Fibroblast of lung (primary cell): ENCODE measurements at regions not wholly inside any gene's neighbourhood (a gene's known extent, or its start where the extent isn't known, plus 50 kb on each side); places are given as distances from the start of the nearest gene placed in this dataset.

Experiments used
- DNase-seq, 2 donors: peaks; one replicate each; pipeline versions ENCODE4 v3.0.0 to v3.0.0-alpha.2; 2010; ENCODE audit warnings: low read depth in 2 of 2
- H2AFZ ChIP-seq: 2 replicates; pipeline ENCODE4 v1.5.1; 2012; ENCODE audit warnings: low read length, control low read depth, inconsistent platforms
- H3K27ac ChIP-seq: 2 replicates; pipeline ENCODE4 v1.5.1; 2011; ENCODE audit warnings: low read length, control low read depth; ENCODE audit not compliant: insufficient read depth
- H3K27me3 ChIP-seq: 2 replicates; pipeline ENCODE4 v1.5.1; 2011; ENCODE audit warnings: mild to moderate bottlenecking, low read length; ENCODE audit not compliant: control insufficient read depth, insufficient read depth
- H3K36me3 ChIP-seq: 2 replicates; pipeline ENCODE4 v1.5.1; 2011; ENCODE audit warnings: low read length; ENCODE audit not compliant: control insufficient read depth, insufficient read depth
- H3K4me1 ChIP-seq: 2 replicates; pipeline ENCODE4 v1.5.1; 2011; ENCODE audit warnings: low read length; ENCODE audit not compliant: control insufficient read depth, insufficient read depth; ENCODE audit errors: extremely low read depth
- H3K4me2 ChIP-seq: 2 replicates; pipeline ENCODE4 v1.5.1; 2011; ENCODE audit warnings: low read length, control low read depth; ENCODE audit not compliant: insufficient read depth; ENCODE audit errors: extremely low read depth
- H3K4me3 ChIP-seq, 4 experiments: fragments of 200-600 bp in 1 of 4; sonication (generic) in 1 of 4; replicated peaks in 1 of 4; 2 replicates each; pipeline ENCODE4 v1.5.1; 2011 to 2016; ENCODE audit warnings: low read length in 4 of 4, low read depth in 3 of 4, mild to moderate bottlenecking in 3 of 4, control low read depth in 2 of 4, inconsistent platforms in 1 of 4, mixed read lengths in 1 of 4; ENCODE audit not compliant: insufficient read depth in 1 of 4; ENCODE audit errors: control extremely low read depth in 1 of 4
- H3K79me2 ChIP-seq: 2 replicates; pipeline ENCODE4 v1.5.1; 2012; ENCODE audit warnings: mild to moderate bottlenecking, low read length, inconsistent platforms; ENCODE audit not compliant: control insufficient read depth, insufficient read depth
- H3K9ac ChIP-seq: 2 replicates; pipeline ENCODE4 v1.5.1; 2011; ENCODE audit warnings: mild to moderate bottlenecking, low read length, control low read depth; ENCODE audit not compliant: insufficient read depth
- H3K9me3 ChIP-seq: 2 replicates; pipeline ENCODE4 v1.5.1; 2012; ENCODE audit warnings: low read depth, low read length; ENCODE audit not compliant: control insufficient read depth, insufficient read depth
- H4K20me1 ChIP-seq: 2 replicates; pipeline ENCODE4 v1.5.1; 2011; ENCODE audit warnings: low read length; ENCODE audit not compliant: control insufficient read depth, insufficient read depth; ENCODE audit errors: extremely low read depth
- CTCF ChIP-seq, 2 donors: IDR thresholded peaks in 1 of 2; conservative IDR thresholded peaks in 1 of 2; 1 replicate in 1 of 2; 2 replicates in 1 of 2; pipeline ENCODE4 v1.5.1; 2011 to 2012; ENCODE audit warnings: low read length in 2 of 2, control low read depth in 1 of 2, inconsistent platforms in 1 of 2, low read depth in 1 of 2, mild to moderate bottlenecking in 1 of 2
- EZH2 ChIP-seq: IDR thresholded peaks from 2 replicates; pipeline ENCODE4 v1.5.1; 2012; ENCODE audit warnings: low read length, control low read depth, mild to moderate bottlenecking; ENCODE audit errors: missing control alignments

DNA sequence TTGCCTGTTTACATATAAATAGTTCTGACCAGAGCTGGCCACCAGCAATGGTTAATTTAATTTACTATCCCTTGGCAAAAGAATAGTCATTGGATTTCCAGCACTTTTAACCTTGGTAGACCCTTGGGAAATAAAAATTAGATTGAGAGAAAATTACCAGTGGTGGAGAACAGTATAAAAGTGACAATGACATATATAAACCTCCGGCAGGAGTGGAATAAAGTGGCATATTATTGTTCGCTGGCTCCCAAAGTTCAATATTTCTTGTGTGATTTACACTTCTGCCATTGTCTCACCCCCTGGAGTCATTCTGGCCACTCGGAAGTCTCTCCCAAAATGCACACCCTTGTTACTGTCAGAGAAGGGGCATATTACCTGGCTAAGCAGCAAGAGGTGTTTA lies 347.7 kb downstream of the NPIPA8 start:
- H4K20me1 ChIP-seq, result no peaks in the 10 kb centered on the region
- H3K36me3 ChIP-seq, result no peaks in the 10 kb centered on the region
- H3K9me3 ChIP-seq, result no peaks in the 10 kb centered on the region
- H3K4me1 ChIP-seq, result no peaks in the 10 kb centered on the region
- no peak overlapping the region for H3K27ac ChIP-seq
- no peak overlapping the region for H3K4me2 ChIP-seq
- no peaks in the 10 kb centered on the region for H3K27me3 ChIP-seq
- DNase-seq, result no peak
- no peaks in the 10 kb centered on the region for H3K79me2 ChIP-seq
- no peak overlapping the region for H2AFZ ChIP-seq
- no peak overlapping the region for H3K9ac ChIP-seq
- TF ChIP-seq EZH2, result no peak
- TF ChIP-seq CTCF (conservative IDR thresholded peaks at IDR 0.05 in 1 of 2, IDR thresholded peaks at IDR 0.05 in 1 of 2; ENCODE audit: low read depth in 1 of 2, low read length in 2 of 2), result no peak
- H3K4me3 ChIP-seq, result no peak overlapping the region

DNA sequence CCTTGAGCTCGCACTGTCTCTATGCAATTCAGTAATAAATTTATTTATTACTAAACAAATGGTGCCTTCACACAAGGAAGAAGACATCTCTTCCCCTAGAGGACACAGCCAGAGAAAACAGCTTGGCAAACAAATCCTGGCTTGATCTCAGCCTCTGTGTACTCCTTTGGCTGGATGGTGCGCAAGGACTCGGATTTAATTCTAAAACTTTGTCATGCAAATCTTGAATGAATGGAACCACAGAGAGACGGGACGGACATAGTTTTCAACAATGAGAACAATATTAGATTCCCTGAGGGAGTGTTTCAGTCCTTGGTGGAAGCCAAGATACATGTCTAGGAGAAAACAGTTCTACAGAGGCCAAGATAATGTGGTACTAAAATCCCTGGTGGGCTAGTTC lies 349.5 kb downstream of the NPIPA8 start:
- H3K4me2 ChIP-seq, result no peak overlapping the region
- no peak overlapping the region for H3K9ac ChIP-seq
- H3K36me3 ChIP-seq, result no peaks in the 10 kb centered on the region
- H3K27ac ChIP-seq, result no peak overlapping the region
- DNase-seq, result no peak
- no peaks in the 10 kb centered on the region for H3K27me3 ChIP-seq
- H4K20me1 ChIP-seq, result no peaks in the 10 kb centered on the region
- no peaks in the 10 kb centered on the region for H3K79me2 ChIP-seq
- H2AFZ ChIP-seq, result no peak overlapping the region
- no peaks in the 10 kb centered on the region for H3K9me3 ChIP-seq
- H3K4me3 ChIP-seq, result no peak overlapping the region
- H3K4me1 ChIP-seq, result no peaks in the 10 kb centered on the region
- TF ChIP-seq EZH2 (no peak), CTCF (conservative IDR thresholded peaks at IDR 0.05 in 1 of 2, IDR thresholded peaks at IDR 0.05 in 1 of 2; ENCODE audit: low read depth in 1 of 2, low read length in 2 of 2) (no peak)

- no peak for DNase-seq
- Histone ChIP-seq H3K27ac (no peak overlapping the region), H2AFZ (no peak overlapping the region), H3K4me3 (no peak overlapping the region), H3K4me1 (no peaks in the 10 kb centered on the region), H4K20me1 (no peaks in the 10 kb centered on the region), H3K9ac (no peak overlapping the region), H3K4me2 (no peak overlapping the region), H3K79me2 (no peaks in the 10 kb centered on the region), H3K27me3 (no peaks in the 10 kb centered on the region), H3K9me3 (no peaks in the 10 kb centered on the region), H3K36me3 (no peaks in the 10 kb centered on the region)
- TF ChIP-seq EZH2 (no peak), CTCF (conservative IDR thresholded peaks at IDR 0.05 in 1 of 2, IDR thresholded peaks at IDR 0.05 in 1 of 2; ENCODE audit: low read depth in 1 of 2, low read length in 2 of 2) (no peak)
Observed at GRCh38 chr16:17984810-17985209, 351.7 kb downstream of the NPIPA8 start.
